Lung (tissue), 11 donors: ENCODE measurements at regions not wholly inside any gene's neighbourhood (a gene's known extent, or its start where the extent isn't known, plus 50 kb on each side); places are given as distances from the start of the nearest gene placed in this dataset.

Experiments
- ATAC-seq: fragments of 200-7000 bp; cut with Tn5 transposase; one replicate; pipeline ENCODE4 v1.9.1; 2020; ENCODE audit warnings: moderate number of reproducible peaks; ENCODE audit not compliant: insufficient read depth, low FRiP score
- DNase-seq, 3 donors: peaks; one replicate each; pipeline ENCODE4 v3.0.0-alpha.2; 2013 to 2017
- H3K27ac ChIP-seq, 2 donors: one replicate each; pipeline ENCODE4 v1.5.1; 2013; ENCODE audit warnings: mild to moderate bottlenecking in 2 of 2, moderate library complexity in 2 of 2, control low read depth in 1 of 2, inconsistent platforms in 1 of 2, low read depth in 1 of 2, low read length in 1 of 2
- H3K27me3 ChIP-seq, 3 donors: one replicate each; pipeline ENCODE4 v1.5.1; 2013; ENCODE audit warnings: low read length in 2 of 3; ENCODE audit not compliant: control insufficient read depth in 3 of 3, insufficient read depth in 3 of 3
- H3K36me3 ChIP-seq, 4 donors: one replicate each; pipeline ENCODE4 v1.5.1; 2013; ENCODE audit warnings: low read length in 4 of 4, mild to moderate bottlenecking in 1 of 4, moderate library complexity in 1 of 4; ENCODE audit not compliant: control insufficient read depth in 4 of 4, insufficient read depth in 4 of 4
- H3K4me1 ChIP-seq, 5 donors: one replicate each; pipeline ENCODE4 v1.5.1; 2013; ENCODE audit warnings: low read length in 5 of 5, mild to moderate bottlenecking in 2 of 5, moderate library complexity in 1 of 5; ENCODE audit not compliant: control insufficient read depth in 5 of 5, insufficient read depth in 5 of 5
- H3K4me3 ChIP-seq: one replicate; pipeline ENCODE4 v1.5.1; 2013; ENCODE audit warnings: mild to moderate bottlenecking, control low read depth, moderate library complexity
- H3K9ac ChIP-seq, 2 donors: one replicate each; pipeline ENCODE4 v1.5.1; 2013; ENCODE audit warnings: low read length in 2 of 2, control low read depth in 1 of 2; ENCODE audit not compliant: insufficient read depth in 1 of 2
- H3K9me3 ChIP-seq, 4 donors: one replicate each; pipeline ENCODE4 v1.5.1; 2013; ENCODE audit warnings: low read length in 3 of 4, mild to moderate bottlenecking in 1 of 4, moderate library complexity in 1 of 4; ENCODE audit not compliant: control insufficient read depth in 4 of 4, insufficient read depth in 3 of 4
- CTCF ChIP-seq: IDR thresholded peaks from 2 replicates; pipeline ENCODE4 v1.5.1; 2012; ENCODE audit warnings: mild to moderate bottlenecking; ENCODE audit errors: control extremely low read depth, extremely low read depth
- WGBS, 2 donors: extraction: QIAGEN DNeasy Blood & Tissue Kit; methylation state at CpG; one replicate each; pipeline ENCODE4 v1.1.7; 2013; 5-methylcytosine and 5-hydroxymethylcytosine counted together
- donor health status: control.
- donor health status: control.
- donor health status: Bipolar disorder and iron deficiency.
- donor health status: healthy.
- donor health status: DM: yes; HTN: yes; CAD: no.

- ATAC-seq (no peak), DNase-seq (no peak)
- no peak overlapping the region for H3K4me3 ChIP-seq
- no peak for TF ChIP-seq CTCF
- no peak overlapping the region for H3K9ac ChIP-seq
- H3K27me3 ChIP-seq = no peaks in the 10 kb centered on the region
- H3K9me3 ChIP-seq = no peaks in the 10 kb centered on the region
- H3K27ac ChIP-seq = no peak overlapping the region
- H3K36me3 ChIP-seq = no peaks in the 10 kb centered on the region
- WGBS, 2 donors = 36 to 48% methylated on average over 4 of the region's 4 CpGs
- H3K4me1 ChIP-seq = no peaks in the 10 kb centered on the region
Observed at GRCh38 chr4:107283587-107284559, 247.8 kb upstream of the DKK2 start.

DNA sequence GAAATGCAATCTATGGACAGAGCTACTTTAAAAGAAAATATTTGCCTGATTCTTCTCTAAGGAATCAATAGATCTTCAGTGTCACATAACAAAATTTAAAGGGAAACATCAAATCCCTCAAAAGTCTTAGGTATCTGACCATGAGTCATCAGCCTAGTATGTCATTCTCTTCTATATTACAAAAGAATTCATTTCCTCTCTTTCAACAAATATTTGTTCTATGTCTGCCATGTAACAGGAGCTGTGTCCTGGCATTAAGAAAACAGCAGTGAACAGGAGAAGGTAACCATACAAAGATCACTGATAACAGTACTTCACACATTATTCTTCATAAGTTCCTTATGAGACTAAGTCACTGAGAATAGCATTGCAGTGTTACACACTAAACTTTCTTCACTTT, 243.6 kb upstream of the DKK2 start:
- DNase-seq (no peak), ATAC-seq (no peak)
- TF ChIP-seq CTCF = no peak
- Histone ChIP-seq H3K4me3 (no peak overlapping the region), H3K27ac (no peak overlapping the region), H3K4me1 (no peaks in the 10 kb centered on the region), H3K9ac (no peak overlapping the region), H3K36me3 (no peaks in the 10 kb centered on the region), H3K27me3 (no peaks in the 10 kb centered on the region), H3K9me3 (no peaks in the 10 kb centered on the region)

DNA sequence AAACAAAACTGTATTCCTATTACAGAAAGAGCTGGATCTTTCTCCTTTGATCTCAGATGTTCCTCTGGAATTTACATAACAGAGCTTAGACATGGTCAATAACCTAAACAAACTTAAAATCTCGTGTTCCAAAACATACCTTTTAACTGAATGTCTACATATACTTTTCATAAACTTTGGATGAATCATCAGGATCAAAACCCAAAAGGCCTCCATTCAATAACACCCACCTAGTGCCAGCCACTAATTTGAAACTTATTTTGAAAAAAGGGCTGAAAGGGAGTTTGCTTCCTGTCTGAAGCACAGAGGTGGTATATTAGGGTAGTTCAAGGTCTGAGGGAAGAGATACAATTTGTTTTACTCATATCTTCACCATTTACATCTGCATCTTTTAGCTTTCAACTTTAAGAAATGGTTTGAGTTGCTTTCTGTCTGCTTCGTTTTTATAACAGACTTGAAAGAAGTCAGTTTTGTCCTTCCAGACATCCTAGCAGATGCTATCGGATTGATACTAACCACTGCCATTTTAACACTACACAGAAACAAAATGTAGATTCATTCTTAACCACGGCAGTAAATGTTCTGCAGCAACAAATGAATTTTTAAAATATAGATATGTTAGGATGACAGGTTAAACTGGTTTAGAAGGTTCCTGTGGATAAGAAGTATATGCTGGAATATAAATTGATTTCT, 242.8 kb upstream of the DKK2 start:
- Histone ChIP-seq H3K27ac (no peak overlapping the region), H3K9ac (no peak overlapping the region), H3K4me3 (no peak overlapping the region), H3K36me3 (no peaks in the 10 kb centered on the region), H3K9me3 (no peaks in the 10 kb centered on the region), H3K4me1 (no peaks in the 10 kb centered on the region), H3K27me3 (no peaks in the 10 kb centered on the region)
- 69 to 83% methylated on average over 4 of the region's 4 CpGs for WGBS, 2 donors
- ATAC-seq = no peak
- no peak for TF ChIP-seq CTCF
- DNase-seq = no peak
